IMR-90 (cell line): ENCODE measurements at regions not wholly inside any gene's neighbourhood (a gene's known extent, or its start where the extent isn't known, plus 50 kb on each side); places are given as distances from the start of the nearest gene placed in this dataset.

Source experiments
- BHLHE40 ChIP-seq: fragments of 150-350 bp; IDR thresholded peaks from 2 replicates; pipeline ENCODE4 v1.6.1; 2016; ENCODE audit warnings: mild to moderate bottlenecking, low read depth, low read length
- CEBPB ChIP-seq: IDR thresholded peaks from 2 replicates; pipeline ENCODE4 v1.6.1; 2012; ENCODE audit warnings: low read depth, low read length, improper control_type of control experiment
- CHD1 ChIP-seq: IDR thresholded peaks from 2 replicates; pipeline ENCODE4 v1.6.1; 2012; ENCODE audit warnings: low read depth, low read length, improper control_type of control experiment
- FOS ChIP-seq: fragments of 150-350 bp; IDR thresholded peaks from 2 replicates; pipeline ENCODE4 v1.6.1; 2016; ENCODE audit warnings: low read depth, low read length
- MAFK ChIP-seq: IDR thresholded peaks from 2 replicates; pipeline ENCODE4 v1.6.1; 2012; ENCODE audit warnings: low read depth, low read length, improper control_type of control experiment
- MXI1 ChIP-seq: IDR thresholded peaks from 2 replicates; pipeline ENCODE4 v1.6.1; 2012; ENCODE audit warnings: low read depth, mild to moderate bottlenecking, low read length, moderate library complexity, borderline replicate concordance
- POLR2A ChIP-seq: IDR thresholded peaks from 2 replicates; pipeline ENCODE4 v1.6.1; 2012; ENCODE audit warnings: mild to moderate bottlenecking, low read depth, low read length
- RAD21 ChIP-seq: IDR thresholded peaks from 2 replicates; pipeline ENCODE4 v1.6.1; 2012; ENCODE audit warnings: low read length, improper control_type of control experiment
- RCOR1 ChIP-seq: IDR thresholded peaks from 2 replicates; pipeline ENCODE4 v1.6.1; 2012; ENCODE audit warnings: mild to moderate bottlenecking, low read length, improper control_type of control experiment; ENCODE audit not compliant: insufficient replicate concordance
- RFX5 ChIP-seq: IDR thresholded peaks from 2 replicates; pipeline ENCODE4 v1.8.0; 2012; ENCODE audit warnings: low read depth, mild to moderate bottlenecking, low read length, moderate library complexity
- SMC3 ChIP-seq: fragments of 150-350 bp; IDR thresholded peaks from 2 replicates; pipeline ENCODE4 v1.6.1; 2016; ENCODE audit warnings: low read depth, mild to moderate bottlenecking, antibody characterized with exemption, low read length, moderate library complexity
- TF ChIP-seq, protein P1 (sequence below): conservative IDR thresholded peaks from 2 replicates; pipeline ENCODE4 v1.5.1; 2012; ENCODE audit warnings: mild to moderate bottlenecking, low read depth, low read length, improper control_type of control experiment
- TF ChIP-seq, protein P2 (sequence below): fragments of 150-350 bp; IDR thresholded peaks from 2 replicates; pipeline ENCODE4 v1.6.1; 2017; ENCODE audit warnings: mild to moderate bottlenecking, antibody characterized with exemption, low read length, low read depth

DNA sequence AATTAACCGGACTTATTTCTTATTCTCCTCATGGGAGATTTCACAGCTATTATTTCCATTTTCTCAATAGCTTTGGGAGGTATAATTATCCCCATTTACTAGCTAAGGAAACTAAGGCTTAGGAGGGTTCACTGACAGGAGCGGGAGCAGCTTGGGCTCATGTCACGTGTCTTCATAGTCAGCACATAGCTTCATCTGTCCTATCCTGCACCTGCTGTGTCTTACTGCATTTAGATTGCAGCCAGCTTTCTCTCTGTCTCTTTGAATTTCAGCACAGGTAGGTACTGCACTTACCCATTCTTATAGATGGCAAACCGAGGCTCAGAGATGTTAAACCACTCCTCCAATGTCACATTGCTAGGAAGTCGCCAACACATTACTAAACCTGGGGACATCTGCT lies 839.9 kb downstream of the MAFB start:
- TF ChIP-seq, protein P1, sequence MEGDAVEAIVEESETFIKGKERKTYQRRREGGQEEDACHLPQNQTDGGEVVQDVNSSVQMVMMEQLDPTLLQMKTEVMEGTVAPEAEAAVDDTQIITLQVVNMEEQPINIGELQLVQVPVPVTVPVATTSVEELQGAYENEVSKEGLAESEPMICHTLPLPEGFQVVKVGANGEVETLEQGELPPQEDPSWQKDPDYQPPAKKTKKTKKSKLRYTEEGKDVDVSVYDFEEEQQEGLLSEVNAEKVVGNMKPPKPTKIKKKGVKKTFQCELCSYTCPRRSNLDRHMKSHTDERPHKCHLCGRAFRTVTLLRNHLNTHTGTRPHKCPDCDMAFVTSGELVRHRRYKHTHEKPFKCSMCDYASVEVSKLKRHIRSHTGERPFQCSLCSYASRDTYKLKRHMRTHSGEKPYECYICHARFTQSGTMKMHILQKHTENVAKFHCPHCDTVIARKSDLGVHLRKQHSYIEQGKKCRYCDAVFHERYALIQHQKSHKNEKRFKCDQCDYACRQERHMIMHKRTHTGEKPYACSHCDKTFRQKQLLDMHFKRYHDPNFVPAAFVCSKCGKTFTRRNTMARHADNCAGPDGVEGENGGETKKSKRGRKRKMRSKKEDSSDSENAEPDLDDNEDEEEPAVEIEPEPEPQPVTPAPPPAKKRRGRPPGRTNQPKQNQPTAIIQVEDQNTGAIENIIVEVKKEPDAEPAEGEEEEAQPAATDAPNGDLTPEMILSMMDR, result no peak
- no peak for TF ChIP-seq SMC3
- no peak for TF ChIP-seq POLR2A
- no peak for TF ChIP-seq RFX5
- TF ChIP-seq BHLHE40, result no peak
- TF ChIP-seq RAD21, result no peak
- TF ChIP-seq, protein P2, sequence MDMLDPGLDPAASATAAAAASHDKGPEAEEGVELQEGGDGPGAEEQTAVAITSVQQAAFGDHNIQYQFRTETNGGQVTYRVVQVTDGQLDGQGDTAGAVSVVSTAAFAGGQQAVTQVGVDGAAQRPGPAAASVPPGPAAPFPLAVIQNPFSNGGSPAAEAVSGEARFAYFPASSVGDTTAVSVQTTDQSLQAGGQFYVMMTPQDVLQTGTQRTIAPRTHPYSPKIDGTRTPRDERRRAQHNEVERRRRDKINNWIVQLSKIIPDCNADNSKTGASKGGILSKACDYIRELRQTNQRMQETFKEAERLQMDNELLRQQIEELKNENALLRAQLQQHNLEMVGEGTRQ, result no peak
- TF ChIP-seq FOS, result no peak
- TF ChIP-seq MXI1, result no peak
- no peak for TF ChIP-seq CEBPB
- no peak for TF ChIP-seq CHD1
- no peak for TF ChIP-seq RCOR1
- no peak for TF ChIP-seq MAFK
